Nephron progenitor cell (in vitro differentiated cells): ENCODE measurements at regions not wholly inside any gene's neighbourhood (a gene's known extent, or its start where the extent isn't known, plus 50 kb on each side); places are given as distances from the start of the nearest gene placed in this dataset.

ENCODE experiments used
- DNase-seq: peaks from one replicate; pipeline ENCODE4 v3.0.0; 2021
- H3K27ac Mint-ChIP-seq: 2 replicates; pipeline ENCODE4 v1.8.0; 2021; ENCODE audit warnings: mild to moderate bottlenecking, moderate library complexity, mixed read lengths
- H3K27me3 Mint-ChIP-seq: 2 replicates; pipeline ENCODE4 v1.8.0; 2021; ENCODE audit warnings: mild to moderate bottlenecking, low read depth, mixed read lengths; ENCODE audit not compliant: poor library complexity
- H3K36me3 Mint-ChIP-seq: 2 replicates; pipeline ENCODE4 v1.8.0; 2021; ENCODE audit warnings: low read depth, mixed read lengths
- H3K4me1 Mint-ChIP-seq: 2 replicates; pipeline ENCODE4 v1.8.0; 2021; ENCODE audit warnings: mixed read lengths
- H3K4me3 Mint-ChIP-seq: 2 replicates; pipeline ENCODE4 v1.8.0; 2021; ENCODE audit warnings: mild to moderate bottlenecking, moderate library complexity, mixed read lengths
- H3K9me3 Mint-ChIP-seq: 2 replicates; pipeline ENCODE4 v1.8.0; 2021; ENCODE audit warnings: mild to moderate bottlenecking, moderate library complexity, mixed read lengths
- TF ChIP-seq, protein P1 (sequence below): fragments of 200-600 bp; sonication (generic); IDR thresholded peaks from 2 replicates; pipeline ENCODE4 v1.5.0; 2021; ENCODE audit warnings: antibody characterized with exemption

DNA sequence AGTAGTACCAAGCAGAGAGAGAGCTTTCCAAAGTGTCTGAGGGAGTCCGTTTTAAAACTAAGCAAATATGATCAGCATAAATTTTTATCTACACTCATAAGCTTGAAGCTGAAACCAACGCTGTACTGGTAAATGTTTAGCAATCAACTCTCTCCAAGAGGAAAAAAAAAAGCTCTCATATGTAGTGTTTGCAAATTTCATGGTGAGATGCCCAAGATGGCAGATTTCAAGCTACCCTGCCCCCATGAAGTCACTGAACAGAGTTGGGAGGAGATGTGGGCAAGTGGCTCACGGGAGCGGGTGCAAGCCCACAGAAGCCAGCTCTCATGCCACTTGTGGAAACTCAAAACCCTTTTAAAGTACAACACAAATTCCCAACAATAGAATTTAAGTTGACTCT, 475.8 kb downstream of the BCAT1 start:
- DNase-seq: no peak
- no peak overlapping the region for H3K27ac Mint-ChIP-seq
- H3K9me3 Mint-ChIP-seq: peaks cover 7% of the 10 kb centered on the region
- TF ChIP-seq, protein P1, sequence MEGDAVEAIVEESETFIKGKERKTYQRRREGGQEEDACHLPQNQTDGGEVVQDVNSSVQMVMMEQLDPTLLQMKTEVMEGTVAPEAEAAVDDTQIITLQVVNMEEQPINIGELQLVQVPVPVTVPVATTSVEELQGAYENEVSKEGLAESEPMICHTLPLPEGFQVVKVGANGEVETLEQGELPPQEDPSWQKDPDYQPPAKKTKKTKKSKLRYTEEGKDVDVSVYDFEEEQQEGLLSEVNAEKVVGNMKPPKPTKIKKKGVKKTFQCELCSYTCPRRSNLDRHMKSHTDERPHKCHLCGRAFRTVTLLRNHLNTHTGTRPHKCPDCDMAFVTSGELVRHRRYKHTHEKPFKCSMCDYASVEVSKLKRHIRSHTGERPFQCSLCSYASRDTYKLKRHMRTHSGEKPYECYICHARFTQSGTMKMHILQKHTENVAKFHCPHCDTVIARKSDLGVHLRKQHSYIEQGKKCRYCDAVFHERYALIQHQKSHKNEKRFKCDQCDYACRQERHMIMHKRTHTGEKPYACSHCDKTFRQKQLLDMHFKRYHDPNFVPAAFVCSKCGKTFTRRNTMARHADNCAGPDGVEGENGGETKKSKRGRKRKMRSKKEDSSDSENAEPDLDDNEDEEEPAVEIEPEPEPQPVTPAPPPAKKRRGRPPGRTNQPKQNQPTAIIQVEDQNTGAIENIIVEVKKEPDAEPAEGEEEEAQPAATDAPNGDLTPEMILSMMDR: no peak
- H3K4me1 Mint-ChIP-seq: no peaks in the 10 kb centered on the region
- H3K4me3 Mint-ChIP-seq: no peak overlapping the region
- H3K27me3 Mint-ChIP-seq: no peaks in the 10 kb centered on the region
- peaks cover 7% of the 10 kb centered on the region for H3K36me3 Mint-ChIP-seq

GRCh38 chr12:24470050-24470449, 478.9 kb downstream of the BCAT1 start:
- TF ChIP-seq, protein P1: no peak
- Mint-ChIP-seq H3K27ac (no peak overlapping the region), H3K36me3 (peaks cover 7% of the 10 kb centered on the region), H3K9me3 (peaks cover 7% of the 10 kb centered on the region), H3K27me3 (no peaks in the 10 kb centered on the region), H3K4me3 (no peak overlapping the region), H3K4me1 (no peaks in the 10 kb centered on the region)
- DNase-seq: no peak

DNA sequence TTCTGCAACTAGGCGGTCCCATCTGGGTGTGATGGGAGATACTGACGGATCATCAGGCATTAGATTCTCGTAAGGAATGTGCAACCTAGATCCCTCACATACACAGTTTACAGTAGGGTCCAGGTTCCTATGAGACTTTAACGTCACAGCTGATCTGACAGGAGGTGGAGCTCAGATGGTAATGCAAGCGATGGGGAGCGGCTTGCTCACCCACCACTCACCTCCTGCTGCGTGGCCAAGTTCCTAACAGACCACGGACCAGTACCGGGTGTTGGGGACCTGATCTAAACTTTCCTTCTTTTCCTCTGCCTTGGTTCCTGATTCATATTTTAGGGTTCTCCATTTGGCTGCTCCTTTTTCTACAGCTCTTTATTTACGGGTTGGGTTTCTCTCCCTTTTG, 479.8 kb downstream of the BCAT1 start:
- Mint-ChIP-seq H3K4me1 (no peaks in the 10 kb centered on the region), H3K36me3 (peaks cover 7% of the 10 kb centered on the region), H3K27me3 (no peaks in the 10 kb centered on the region), H3K27ac (no peak overlapping the region), H3K9me3 (peaks cover 7% of the 10 kb centered on the region), H3K4me3 (no peak overlapping the region)
- TF ChIP-seq, protein P1: no peak
- no peak for DNase-seq

DNA sequence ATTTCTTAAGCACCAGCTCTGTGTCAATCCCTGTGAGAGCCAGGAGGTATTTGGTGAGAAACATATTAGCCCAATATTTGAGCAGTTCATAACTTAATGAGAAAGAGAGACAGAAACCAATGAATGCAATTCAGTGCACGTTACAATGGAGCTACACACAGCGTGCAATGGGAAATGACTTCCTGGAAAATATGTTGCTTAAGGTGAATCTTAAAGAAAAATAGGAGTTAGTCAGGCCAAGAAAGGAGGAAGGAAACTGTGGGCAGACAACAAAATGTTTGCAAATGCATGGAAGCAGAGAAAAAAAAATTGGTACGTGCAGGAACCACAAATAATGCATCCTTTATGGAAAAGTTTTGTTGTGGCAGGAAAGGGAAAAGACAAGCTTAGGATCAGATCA, 481.7 kb downstream of the BCAT1 start:
- DNase-seq: no peak
- TF ChIP-seq, protein P1: no peak
- Mint-ChIP-seq H3K27me3 (no peaks in the 10 kb centered on the region), H3K4me1 (no peaks in the 10 kb centered on the region), H3K27ac (no peak overlapping the region), H3K4me3 (no peak overlapping the region), H3K36me3 (peaks cover 7% of the 10 kb centered on the region), H3K9me3 (peaks cover 7% of the 10 kb centered on the region)

DNA sequence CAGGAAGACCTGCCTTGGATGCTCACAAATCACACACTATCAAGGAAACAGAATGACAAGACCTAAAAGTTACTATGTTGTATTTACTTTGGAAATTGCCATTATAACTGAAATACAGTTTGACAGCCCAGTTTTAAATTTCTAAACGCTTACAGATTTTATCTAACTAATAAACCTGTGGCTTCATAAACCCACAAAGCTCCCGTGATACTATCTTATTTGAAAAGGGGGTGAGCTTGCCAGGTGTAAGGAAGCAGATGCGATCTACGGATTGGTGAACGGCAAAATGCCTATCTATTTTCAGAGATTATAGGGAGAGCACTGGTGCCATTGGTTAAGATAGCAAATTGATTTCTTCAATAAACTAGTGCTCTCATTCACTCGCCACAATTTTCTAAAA, 485.5 kb downstream of the BCAT1 start:
- no peaks in the 10 kb centered on the region for H3K27me3 Mint-ChIP-seq
- H3K27ac Mint-ChIP-seq: no peak overlapping the region
- no peaks in the 10 kb centered on the region for H3K36me3 Mint-ChIP-seq
- H3K9me3 Mint-ChIP-seq: no peaks in the 10 kb centered on the region
- no peaks in the 10 kb centered on the region for H3K4me1 Mint-ChIP-seq
- H3K4me3 Mint-ChIP-seq: no peak overlapping the region
- no peak for DNase-seq
- TF ChIP-seq, protein P1: no peak

DNA sequence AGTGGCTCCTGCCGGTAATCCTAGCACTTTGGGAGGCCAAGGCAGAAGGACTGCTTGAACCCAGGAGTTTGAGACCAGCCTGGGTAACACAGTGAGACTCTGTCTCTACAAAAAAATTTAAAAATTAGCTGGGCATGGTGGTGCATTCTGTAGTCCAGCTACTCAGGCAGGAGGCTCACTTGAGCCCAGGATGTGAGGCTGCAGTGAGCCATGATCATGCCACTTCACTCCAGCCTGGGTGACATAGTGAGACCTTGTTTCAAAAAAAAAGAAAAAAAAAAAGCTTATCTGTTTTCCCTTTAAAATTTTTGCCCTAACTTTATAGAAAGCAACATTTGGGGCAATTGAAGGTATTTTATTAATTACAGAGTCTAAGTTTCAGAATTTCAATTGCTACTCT, 486.0 kb downstream of the BCAT1 start:
- H3K9me3 Mint-ChIP-seq: no peaks in the 10 kb centered on the region
- H3K4me1 Mint-ChIP-seq: no peaks in the 10 kb centered on the region
- TF ChIP-seq, protein P1: no peak
- H3K27ac Mint-ChIP-seq: no peak overlapping the region
- H3K4me3 Mint-ChIP-seq: no peak overlapping the region
- H3K36me3 Mint-ChIP-seq: no peaks in the 10 kb centered on the region
- DNase-seq: no peak
- no peaks in the 10 kb centered on the region for H3K27me3 Mint-ChIP-seq
